ENCODE measurements at regions not wholly inside any gene's neighbourhood (a gene's known extent, or its start where the extent isn't known, plus 50 kb on each side); places are given as distances from the start of the nearest gene placed in this dataset.

GRCh38 chr4:99759346-99759984 is 57.2 kb upstream of the DAPP1 start:
- FAIRE-seq (no peak), DNase-seq (no peak)
- Histone ChIP-seq H3K27me3 (ENCODE audit: control insufficient read depth, insufficient read depth, low read length) (no peaks in the 10 kb centered on the region), H3K27ac (ENCODE audit: low read depth in 2 of 2, low read length in 2 of 2) (no peak overlapping the region), H3K9me3 (ENCODE audit: control insufficient read depth in 2 of 3, insufficient read depth in 1 of 3, low read length in 3 of 3) (no peaks in the 10 kb centered on the region), H3K9ac (ENCODE audit: low read length in 3 of 3) (no peak overlapping the region), H3K4me3 (ENCODE audit: low read length in 3 of 3) (no peak overlapping the region), H3K36me3 (ENCODE audit: control insufficient read depth in 2 of 3, insufficient read depth in 3 of 3, low read length in 3 of 3) (no peaks in the 10 kb centered on the region), H3K4me1 (ENCODE audit: control insufficient read depth in 2 of 3, insufficient read depth in 2 of 3, low read depth in 1 of 3, low read length in 3 of 3) (no peaks in the 10 kb centered on the region)
- intact Hi-C loops (cut with DNase I): no loop called here
- no peak for TF ChIP-seq CTCF (IDR thresholded peaks at IDR 0.05; ENCODE audit: borderline replicate concordance, extremely low read depth, insufficient read depth)

- Histone ChIP-seq H3K4me3 (ENCODE audit: low read length in 3 of 3) (no peak overlapping the region), H3K27ac (ENCODE audit: low read depth in 2 of 2, low read length in 2 of 2) (no peak overlapping the region), H3K4me1 (ENCODE audit: control insufficient read depth in 2 of 3, insufficient read depth in 2 of 3, low read depth in 1 of 3, low read length in 3 of 3) (no peaks in the 10 kb centered on the region), H3K9ac (ENCODE audit: low read length in 3 of 3) (no peak overlapping the region), H3K27me3 (ENCODE audit: control insufficient read depth, insufficient read depth, low read length) (no peaks in the 10 kb centered on the region), H3K9me3 (ENCODE audit: control insufficient read depth in 2 of 3, insufficient read depth in 1 of 3, low read length in 3 of 3) (no peaks in the 10 kb centered on the region), H3K36me3 (ENCODE audit: control insufficient read depth in 2 of 3, insufficient read depth in 3 of 3, low read length in 3 of 3) (no peaks in the 10 kb centered on the region)
- intact Hi-C loops (cut with DNase I): no loop called here
- FAIRE-seq: no peak
- DNase-seq: no peak
- TF ChIP-seq CTCF (IDR thresholded peaks at IDR 0.05; ENCODE audit: borderline replicate concordance, extremely low read depth, insufficient read depth): no peak
Measured at GRCh38 chr4:99755223-99755944, 61.2 kb upstream of the DAPP1 start.

- Histone ChIP-seq H3K27me3 (ENCODE audit: control insufficient read depth, insufficient read depth, low read length) (no peaks in the 10 kb centered on the region), H3K4me3 (ENCODE audit: low read length in 3 of 3) (no peak overlapping the region), H3K27ac (ENCODE audit: low read depth in 2 of 2, low read length in 2 of 2) (no peak overlapping the region), H3K4me1 (ENCODE audit: control insufficient read depth in 2 of 3, insufficient read depth in 2 of 3, low read depth in 1 of 3, low read length in 3 of 3) (no peaks in the 10 kb centered on the region), H3K9ac (ENCODE audit: low read length in 3 of 3) (no peak overlapping the region), H3K36me3 (ENCODE audit: control insufficient read depth in 2 of 3, insufficient read depth in 3 of 3, low read length in 3 of 3) (no peaks in the 10 kb centered on the region), H3K9me3 (ENCODE audit: control insufficient read depth in 2 of 3, insufficient read depth in 1 of 3, low read length in 3 of 3) (no peaks in the 10 kb centered on the region)
- DNase-seq (no peak), FAIRE-seq (no peak)
- intact Hi-C loops (cut with DNase I): no loop called here
- TF ChIP-seq CTCF (IDR thresholded peaks at IDR 0.05; ENCODE audit: borderline replicate concordance, extremely low read depth, insufficient read depth): no peak
Measured at GRCh38 chr4:99754756-99755155, 61.9 kb upstream of the DAPP1 start.

Data from kidney (tissue), 13 donors.